K562 (cell line): ENCODE measurements at regions not wholly inside any gene's neighbourhood (a gene's known extent, or its start where the extent isn't known, plus 50 kb on each side); places are given as distances from the start of the nearest gene placed in this dataset.

ENCODE experiments used
- CTCF ChIP-seq, 3 experiments: IDR thresholded peaks in 2 of 3; conservative IDR thresholded peaks in 1 of 3; 2 replicates each; pipeline ENCODE4 v1.5.1; 2011 to 2012; ENCODE audit warnings: low read length in 3 of 3, mild to moderate bottlenecking in 3 of 3, control low read depth in 2 of 3, improper control_type of control experiment in 1 of 3, inconsistent platforms in 1 of 3, low read depth in 1 of 3, mixed read lengths in 1 of 3, moderate library complexity in 1 of 3; ENCODE audit not compliant: insufficient read depth in 2 of 3
- ETV5 ChIP-seq: sonication (generic); formaldehyde crosslinking; IDR thresholded peaks from 2 replicates; pipeline ENCODE4 v1.4.0; 2020; ENCODE audit warnings: low read depth, mild to moderate bottlenecking, missing genetic modification reagents
- MTA2 ChIP-seq: fragments of 450-650 bp; IDR thresholded peaks from 2 replicates; pipeline ENCODE4 v1.6.1; 2016; ENCODE audit warnings: low read depth
- SP2 ChIP-seq: IDR thresholded peaks from 2 replicates; pipeline ENCODE4 v1.6.1; 2011; ENCODE audit warnings: mild to moderate bottlenecking, low read depth, low read length, moderate library complexity; ENCODE audit not compliant: poor library complexity, severe bottlenecking; ENCODE audit errors: extremely low read depth

GRCh38 chr5:91888810-91889209, 505.7 kb upstream of the ARRDC3 start:
- TF ChIP-seq SP2 (no peak), CTCF (IDR thresholded peaks at IDR 0.05 in 2 of 3, conservative IDR thresholded peaks at IDR 0.05 in 1 of 3; ENCODE audit: insufficient read depth in 2 of 3, low read depth in 1 of 3, low read length in 3 of 3) (no peak), ETV5 (no peak), MTA2 (no peak)
